Mucosa of descending colon (tissue), 3 donors: ENCODE measurements at regions not wholly inside any gene's neighbourhood (a gene's known extent, or its start where the extent isn't known, plus 50 kb on each side); places are given as distances from the start of the nearest gene placed in this dataset.

Source experiments
- ATAC-seq: fragments of 200-7000 bp; cut with Tn5 transposase; one replicate; pipeline ENCODE4 v1.9.1; 2020; ENCODE audit warnings: mild to moderate bottlenecking, moderate library complexity
- DNase-seq, 3 donors: peaks; one replicate each; pipeline ENCODE4 v3.0.0-alpha.2; 2020
- H3K36me3 ChIP-seq: fragments of 200-600 bp; one replicate; pipeline ENCODE4 v1.8.0; 2021; ENCODE audit warnings: low read depth, mild to moderate bottlenecking
- H3K4me1 ChIP-seq: fragments of 200-600 bp; one replicate; pipeline ENCODE4 v1.8.0; 2021; ENCODE audit warnings: low read depth, mild to moderate bottlenecking
- H3K4me3 ChIP-seq: fragments of 200-600 bp; one replicate; pipeline ENCODE4 v1.8.0; 2021; ENCODE audit warnings: mild to moderate bottlenecking
- H3K9me3 ChIP-seq: fragments of 200-600 bp; one replicate; pipeline ENCODE4 v1.8.0; 2021; ENCODE audit warnings: mild to moderate bottlenecking
- intact Hi-C, 2 donors: fragments of 100-400 bp; cut with DNase I in 1 of 2; cut with micrococcal nuclease in 1 of 2; formaldehyde crosslinking; loops; one replicate each; pipeline versions ENCODE4 v1.11.0 to v1.11.1; 2022; cut with DNase I, micrococcal nuclease
- TF ChIP-seq, protein P1 (sequence below): fragments of 200-600 bp; IDR thresholded peaks from one replicate; pipeline ENCODE4 v1.8.0; 2022; ENCODE audit warnings: antibody characterized with exemption, mild to moderate bottlenecking
- donor health status: DM: no; HTN: no; CAD: no; lungs with moderate emphysema.
- donor health status: DM: no; HTN: no; CAD: no.
- donor health status: DM: no; HTN: yes; CAD: no.

GRCh38 chr3:84744130-84744529, 214.7 kb upstream of the CADM2 start:
- Histone ChIP-seq H3K4me1 (no peaks in the 10 kb centered on the region), H3K9me3 (no peaks in the 10 kb centered on the region), H3K4me3 (no peak overlapping the region), H3K36me3 (no peaks in the 10 kb centered on the region)
- TF ChIP-seq, protein P1, sequence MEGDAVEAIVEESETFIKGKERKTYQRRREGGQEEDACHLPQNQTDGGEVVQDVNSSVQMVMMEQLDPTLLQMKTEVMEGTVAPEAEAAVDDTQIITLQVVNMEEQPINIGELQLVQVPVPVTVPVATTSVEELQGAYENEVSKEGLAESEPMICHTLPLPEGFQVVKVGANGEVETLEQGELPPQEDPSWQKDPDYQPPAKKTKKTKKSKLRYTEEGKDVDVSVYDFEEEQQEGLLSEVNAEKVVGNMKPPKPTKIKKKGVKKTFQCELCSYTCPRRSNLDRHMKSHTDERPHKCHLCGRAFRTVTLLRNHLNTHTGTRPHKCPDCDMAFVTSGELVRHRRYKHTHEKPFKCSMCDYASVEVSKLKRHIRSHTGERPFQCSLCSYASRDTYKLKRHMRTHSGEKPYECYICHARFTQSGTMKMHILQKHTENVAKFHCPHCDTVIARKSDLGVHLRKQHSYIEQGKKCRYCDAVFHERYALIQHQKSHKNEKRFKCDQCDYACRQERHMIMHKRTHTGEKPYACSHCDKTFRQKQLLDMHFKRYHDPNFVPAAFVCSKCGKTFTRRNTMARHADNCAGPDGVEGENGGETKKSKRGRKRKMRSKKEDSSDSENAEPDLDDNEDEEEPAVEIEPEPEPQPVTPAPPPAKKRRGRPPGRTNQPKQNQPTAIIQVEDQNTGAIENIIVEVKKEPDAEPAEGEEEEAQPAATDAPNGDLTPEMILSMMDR: no peak
- DNase-seq: no peak
- intact Hi-C loops: no loop called here
- ATAC-seq: no peak

DNA sequence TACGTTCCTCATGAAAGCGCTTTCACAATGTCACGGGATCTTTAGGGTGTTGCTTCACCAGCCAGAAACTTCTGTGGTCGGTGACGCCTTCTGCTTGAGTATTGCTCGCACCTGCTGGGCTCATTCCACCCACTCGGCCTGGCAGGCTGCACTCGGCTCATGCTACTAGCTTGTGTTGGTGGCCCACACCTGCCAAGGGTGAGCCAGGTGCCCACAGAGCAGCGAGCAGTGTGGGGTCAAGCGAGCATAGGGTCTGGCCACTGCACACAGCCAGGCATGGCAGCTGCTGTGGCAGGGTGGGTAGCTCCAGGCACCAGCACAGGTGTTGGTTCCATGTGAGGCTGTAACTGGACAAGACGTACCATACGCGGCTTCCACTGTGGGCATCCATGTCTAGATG, 202.9 kb upstream of the CADM2 start:
- DNase-seq (no peak), ATAC-seq (no peak)
- TF ChIP-seq, protein P1: no peak
- intact Hi-C loops: no loop called here
- H3K36me3 ChIP-seq: no peaks in the 10 kb centered on the region
- peaks cover 35% of the 10 kb centered on the region for H3K9me3 ChIP-seq
- no peaks in the 10 kb centered on the region for H3K4me1 ChIP-seq
- H3K4me3 ChIP-seq: no peak overlapping the region

DNA sequence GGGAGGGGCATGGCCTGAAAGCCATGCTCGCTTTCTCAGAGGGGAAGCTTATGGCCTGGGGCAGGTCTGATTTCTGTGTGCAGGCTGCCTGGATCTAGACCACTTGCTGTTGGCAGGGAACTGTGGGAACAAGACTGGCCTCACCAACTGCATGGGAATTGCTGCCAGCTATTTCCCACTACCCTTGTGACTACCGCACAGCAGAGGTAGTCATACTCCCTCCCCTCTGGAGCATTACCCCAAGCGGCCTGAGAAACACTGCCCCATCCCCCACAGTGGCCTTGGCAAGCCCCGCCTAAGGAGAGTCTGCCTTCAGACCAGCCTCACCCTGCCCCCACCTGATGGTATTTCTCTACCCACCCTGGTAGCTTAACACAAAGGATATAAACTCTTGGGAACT, 199.4 kb upstream of the CADM2 start:
- Histone ChIP-seq H3K4me3 (no peak overlapping the region), H3K36me3 (no peaks in the 10 kb centered on the region), H3K4me1 (no peaks in the 10 kb centered on the region), H3K9me3 (peaks cover 31% of the 10 kb centered on the region)
- no peak for ATAC-seq
- DNase-seq: no peak
- TF ChIP-seq, protein P1: no peak
- intact Hi-C loops: no loop called here

- ATAC-seq (no peak), DNase-seq (no peak)
- TF ChIP-seq, protein P1: no peak
- Histone ChIP-seq H3K4me3 (no peak overlapping the region), H3K4me1 (no peaks in the 10 kb centered on the region), H3K9me3 (peaks cover 22% of the 10 kb centered on the region), H3K36me3 (no peaks in the 10 kb centered on the region)
- intact Hi-C loops: no loop called here
Observed at GRCh38 chr3:84772841-84773240, 185.9 kb upstream of the CADM2 start.

GRCh38 chr3:84783281-84783680, 175.5 kb upstream of the CADM2 start:
- TF ChIP-seq, protein P1: no peak
- Histone ChIP-seq H3K4me3 (no peak overlapping the region), H3K36me3 (no peaks in the 10 kb centered on the region), H3K4me1 (no peaks in the 10 kb centered on the region), H3K9me3 (peaks cover 8% of the 10 kb centered on the region)
- ATAC-seq: no peak
- DNase-seq: no peak
- intact Hi-C loops: no loop called here

GRCh38 chr3:84789961-84790360, 168.8 kb upstream of the CADM2 start:
- DNase-seq (no peak), ATAC-seq (no peak)
- TF ChIP-seq, protein P1: no peak
- H3K9me3 ChIP-seq: peaks cover 20% of the 10 kb centered on the region
- H3K36me3 ChIP-seq: no peaks in the 10 kb centered on the region
- intact Hi-C loops: no loop called here
- no peak overlapping the region for H3K4me3 ChIP-seq
- H3K4me1 ChIP-seq: no peaks in the 10 kb centered on the region
